ENCODE measurements at regions not wholly inside any gene's neighbourhood (a gene's known extent, or its start where the extent isn't known, plus 50 kb on each side); places are given as distances from the start of the nearest gene placed in this dataset.

- TF ChIP-seq CTCF (IDR thresholded peaks at IDR 0.05) (no peak), POLR2A (IDR thresholded peaks at IDR 0.05) (no peak)
Measured at GRCh38 chr5:173755319-173755718, 132.8 kb upstream of the CPEB4 start.

Data from body of pancreas (tissue), 4 donors.